ENCODE measurements at regions not wholly inside any gene's neighbourhood (a gene's known extent, or its start where the extent isn't known, plus 50 kb on each side); places are given as distances from the start of the nearest gene placed in this dataset.

- Histone ChIP-seq H2AFZ (ENCODE audit: insufficient read depth, low read depth, low read length, poor library complexity, severe bottlenecking) (no peak overlapping the region), H3K27ac (ENCODE audit: low read length in 2 of 2) (no peak overlapping the region), H4K20me1 (ENCODE audit: control insufficient read depth, insufficient read depth, low read length, poor library complexity, severe bottlenecking) (no peaks in the 10 kb centered on the region), H3K4me2 (replicated peaks; ENCODE audit: low read depth, low read length, poor library complexity, severe bottlenecking) (no peak overlapping the region), H3K27me3 (replicated peaks in 1 of 4; ENCODE audit: control extremely low read depth in 1 of 4, control insufficient read depth in 3 of 4, insufficient read depth in 4 of 4, low read length in 3 of 4) (no peaks in the 10 kb centered on the region), H3K9me3 (ENCODE audit: control extremely low read depth in 1 of 3, control insufficient read depth in 2 of 3, insufficient read depth in 1 of 3, low read length in 2 of 3) (no peaks in the 10 kb centered on the region), H3K4me1 (ENCODE audit: control insufficient read depth in 2 of 2, insufficient read depth in 2 of 2, low read length in 2 of 2) (no peaks in the 10 kb centered on the region), H3K4me3 (ENCODE audit: control extremely low read depth in 1 of 5, extremely low read depth in 1 of 5, insufficient read depth in 1 of 5, low read depth in 2 of 5, low read length in 4 of 5) (no peak overlapping the region), H3K9ac (ENCODE audit: low read length) (no peak overlapping the region), H3K36me3 (replicated peaks in 1 of 2; ENCODE audit: control extremely low read depth in 1 of 2, control insufficient read depth in 1 of 2, extremely low read depth in 1 of 2, insufficient read depth in 2 of 2, low read length in 1 of 2) (no peaks in the 10 kb centered on the region), H3K79me2 (ENCODE audit: control insufficient read depth, insufficient read depth, low read length) (no peaks in the 10 kb centered on the region)
- Mint-ChIP-seq H3K4me1 (no peaks in the 10 kb centered on the region), H3K27me3 (no peaks in the 10 kb centered on the region), H3K4me3 (no peak overlapping the region), H3K9me3 (ENCODE audit: insufficient read depth) (no peaks in the 10 kb centered on the region), H3K27ac (no peak overlapping the region)
- no peak for TF ChIP-seq EZH2 (IDR thresholded peaks at IDR 0.05; ENCODE audit: borderline replicate concordance, insufficient read depth, low read depth, low read length, poor library complexity, severe bottlenecking)
- TF ChIP-seq, protein P1, sequence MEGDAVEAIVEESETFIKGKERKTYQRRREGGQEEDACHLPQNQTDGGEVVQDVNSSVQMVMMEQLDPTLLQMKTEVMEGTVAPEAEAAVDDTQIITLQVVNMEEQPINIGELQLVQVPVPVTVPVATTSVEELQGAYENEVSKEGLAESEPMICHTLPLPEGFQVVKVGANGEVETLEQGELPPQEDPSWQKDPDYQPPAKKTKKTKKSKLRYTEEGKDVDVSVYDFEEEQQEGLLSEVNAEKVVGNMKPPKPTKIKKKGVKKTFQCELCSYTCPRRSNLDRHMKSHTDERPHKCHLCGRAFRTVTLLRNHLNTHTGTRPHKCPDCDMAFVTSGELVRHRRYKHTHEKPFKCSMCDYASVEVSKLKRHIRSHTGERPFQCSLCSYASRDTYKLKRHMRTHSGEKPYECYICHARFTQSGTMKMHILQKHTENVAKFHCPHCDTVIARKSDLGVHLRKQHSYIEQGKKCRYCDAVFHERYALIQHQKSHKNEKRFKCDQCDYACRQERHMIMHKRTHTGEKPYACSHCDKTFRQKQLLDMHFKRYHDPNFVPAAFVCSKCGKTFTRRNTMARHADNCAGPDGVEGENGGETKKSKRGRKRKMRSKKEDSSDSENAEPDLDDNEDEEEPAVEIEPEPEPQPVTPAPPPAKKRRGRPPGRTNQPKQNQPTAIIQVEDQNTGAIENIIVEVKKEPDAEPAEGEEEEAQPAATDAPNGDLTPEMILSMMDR (IDR thresholded peaks at IDR 0.05): no peak
- ChIA-PET CTCF (interaction anchor here (0.9 kb wide), 1 partner anchor 51 kb away, joined by 3 read pairs; no protein-coding TSS in a partner anchor), POLR2A (no interaction called here)
- ATAC-seq (ENCODE audit: low read depth) (no peak), DNase-seq (no peak)
- intact Hi-C loops (cut with micrococcal nuclease): no loop called here
- 100% methylated on average over 2 of the region's 2 CpGs for WGBS (ENCODE audit: insufficient coverage)
Observed at GRCh38 chr1:61515096-61515495, 209.8 kb downstream of the TM2D1 start.

Data from B cell (primary cell).